Activated naive CD4-positive, alpha-beta T cell treated with anti-CD3 and anti-CD28 coated beads, Interleukin-2, amount 10 ng/mL, durations not matched to agents 7 days and 5 days (primary cell): ENCODE measurements at regions not wholly inside any gene's neighbourhood (a gene's known extent, or its start where the extent isn't known, plus 50 kb on each side); places are given as distances from the start of the nearest gene placed in this dataset.

Experiments
- CTCF ChIA-PET: fragments of 350-600 bp; sonication (Branson Sonifier 250); formaldehyde crosslinking; loops from one replicate; lab custom pipeline; 2021; ENCODE audit warnings: antibody characterized with exemption; lab: Charles Lee
- DNase-seq: peaks from one replicate; pipeline ENCODE4 v3.0.0-alpha.2; 2020
- H3K27ac Mint-ChIP-seq: one replicate; pipeline ENCODE4 v1.8.0; 2021; ENCODE audit warnings: mild to moderate bottlenecking, moderate library complexity, mixed read lengths
- H3K27me3 Mint-ChIP-seq: one replicate; pipeline ENCODE4 v1.8.0; 2021; ENCODE audit warnings: mild to moderate bottlenecking, mixed read lengths
- H3K36me3 Mint-ChIP-seq: one replicate; pipeline ENCODE4 v1.8.0; 2021; ENCODE audit warnings: mixed read lengths
- H3K4me1 Mint-ChIP-seq: one replicate; pipeline ENCODE4 v1.8.0; 2021; ENCODE audit warnings: mixed read lengths
- H3K4me3 Mint-ChIP-seq: one replicate; pipeline ENCODE4 v1.8.0; 2021; ENCODE audit warnings: mild to moderate bottlenecking, moderate library complexity, mixed read lengths
- H3K9me3 Mint-ChIP-seq: one replicate; pipeline ENCODE4 v1.8.0; 2021; ENCODE audit warnings: mixed read lengths

DNA sequence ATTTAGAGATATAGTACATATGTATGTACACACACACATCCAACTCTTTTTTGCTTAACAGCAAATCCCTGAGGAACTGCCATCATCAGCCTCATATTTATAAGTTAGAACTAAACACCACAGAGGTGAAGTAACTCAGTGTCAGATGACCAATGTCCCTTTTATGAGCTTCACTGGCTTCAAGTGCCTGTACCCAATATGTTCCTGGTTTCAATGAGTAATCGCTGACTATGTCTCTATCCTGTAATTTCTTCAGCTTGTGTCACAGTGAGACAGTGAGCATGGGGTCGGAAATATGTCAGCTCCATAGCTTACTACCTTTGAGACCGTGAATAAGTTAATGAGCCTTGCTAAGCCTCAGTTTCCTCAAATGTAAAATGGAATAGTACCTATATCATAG, 136.2 kb upstream of the RASGEF1B start:
- H3K4me3 Mint-ChIP-seq, result no peak overlapping the region
- CTCF ChIA-PET, result no interaction called here
- H3K36me3 Mint-ChIP-seq, result no peaks in the 10 kb centered on the region
- H3K27me3 Mint-ChIP-seq, result no peaks in the 10 kb centered on the region
- H3K9me3 Mint-ChIP-seq, result no peaks in the 10 kb centered on the region
- H3K27ac Mint-ChIP-seq, result no peak overlapping the region
- DNase-seq, result no peak
- H3K4me1 Mint-ChIP-seq, result peaks cover 4% of the 10 kb centered on the region

DNA sequence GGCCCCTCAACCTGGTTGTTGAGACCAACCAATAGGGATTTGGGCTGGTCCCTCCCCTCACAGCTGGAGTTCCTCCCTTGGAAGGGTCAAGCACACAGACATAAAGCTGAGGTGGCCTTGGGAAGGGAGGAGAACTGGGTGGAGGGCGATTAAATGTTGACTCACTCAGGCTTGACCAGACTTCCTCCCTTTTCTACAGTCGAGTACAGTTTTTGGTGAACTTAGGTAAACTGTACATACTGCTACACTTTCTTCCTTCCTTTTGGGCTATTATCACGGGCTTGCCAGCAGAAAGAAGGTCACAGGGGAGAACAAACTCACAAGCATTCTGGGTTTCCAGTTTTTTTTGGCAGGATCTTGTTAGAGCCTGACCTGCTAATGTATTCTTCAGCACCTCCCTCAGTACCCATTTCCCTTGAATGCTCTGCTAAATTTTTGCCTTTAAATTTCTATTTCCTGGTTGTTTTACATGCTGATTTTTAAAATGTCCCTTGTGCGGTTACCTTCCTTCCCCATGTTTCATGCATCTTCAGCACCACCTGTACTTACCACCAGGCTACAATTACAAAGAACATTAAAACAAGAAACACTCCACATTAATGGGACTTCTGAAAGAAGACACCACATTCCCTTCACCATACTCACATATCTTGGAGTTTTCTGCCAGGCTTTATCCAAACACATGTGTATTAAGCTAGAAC, 135.2 kb upstream of the RASGEF1B start:
- no peak for DNase-seq
- Mint-ChIP-seq H3K36me3 (no peaks in the 10 kb centered on the region), H3K4me3 (no peak overlapping the region), H3K4me1 (peaks cover 4% of the 10 kb centered on the region), H3K27me3 (no peaks in the 10 kb centered on the region), H3K9me3 (no peaks in the 10 kb centered on the region), H3K27ac (no peak overlapping the region)
- CTCF ChIA-PET, result interaction anchor here (1.0 kb wide), 1 partner anchor 44 kb away, joined by 3 read pairs; no protein-coding TSS in a partner anchor

DNA sequence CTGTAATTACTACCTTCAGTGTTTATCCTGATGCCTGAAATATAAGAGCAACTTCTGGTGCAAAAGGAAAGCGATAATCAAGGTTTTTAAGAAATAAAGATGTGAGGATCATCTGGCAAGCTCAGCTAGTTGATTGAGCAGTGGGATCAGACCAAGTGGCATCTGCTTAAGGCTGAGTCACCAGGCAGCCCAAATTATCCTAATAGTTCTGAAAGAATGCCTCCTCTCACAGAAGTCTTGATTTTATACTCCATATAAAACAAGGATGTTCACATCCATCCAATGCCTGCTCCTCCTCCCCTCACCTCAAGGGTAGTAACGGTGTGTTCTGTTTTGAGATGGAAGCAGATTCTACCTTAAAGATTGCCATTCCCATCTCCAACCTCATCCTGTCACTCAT, 134.5 kb upstream of the RASGEF1B start:
- CTCF ChIA-PET, result interaction anchor here (1.0 kb wide), 1 partner anchor 44 kb away, joined by 3 read pairs; no protein-coding TSS in a partner anchor
- Mint-ChIP-seq H3K27ac (no peak overlapping the region), H3K36me3 (no peaks in the 10 kb centered on the region), H3K4me3 (no peak overlapping the region), H3K4me1 (peaks cover 4% of the 10 kb centered on the region), H3K9me3 (no peaks in the 10 kb centered on the region), H3K27me3 (no peaks in the 10 kb centered on the region)
- DNase-seq, result no peak

DNA sequence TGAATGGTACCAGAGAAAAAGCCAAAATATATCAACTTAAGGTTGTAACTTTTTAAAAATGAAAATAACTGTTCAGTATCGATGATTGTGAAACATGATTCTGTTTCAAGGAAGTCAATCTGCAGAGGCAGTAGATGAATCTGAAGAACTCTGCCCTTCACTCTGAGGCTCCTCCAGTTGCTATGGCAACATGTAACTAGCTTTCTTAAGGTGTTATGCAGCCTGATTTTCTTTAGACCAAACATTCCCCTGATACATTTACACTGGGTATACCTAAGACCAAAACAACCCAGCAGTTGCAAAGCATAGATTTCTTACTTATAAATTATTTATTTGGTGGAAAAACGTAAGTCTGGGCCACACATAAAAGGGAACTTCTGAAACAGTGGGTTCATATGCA, 133.6 kb upstream of the RASGEF1B start:
- Mint-ChIP-seq H3K36me3 (no peaks in the 10 kb centered on the region), H3K9me3 (no peaks in the 10 kb centered on the region), H3K4me3 (no peak overlapping the region), H3K27ac (no peak overlapping the region), H3K27me3 (no peaks in the 10 kb centered on the region), H3K4me1 (peaks cover 4% of the 10 kb centered on the region)
- CTCF ChIA-PET, result no interaction called here
- no peak for DNase-seq

DNA sequence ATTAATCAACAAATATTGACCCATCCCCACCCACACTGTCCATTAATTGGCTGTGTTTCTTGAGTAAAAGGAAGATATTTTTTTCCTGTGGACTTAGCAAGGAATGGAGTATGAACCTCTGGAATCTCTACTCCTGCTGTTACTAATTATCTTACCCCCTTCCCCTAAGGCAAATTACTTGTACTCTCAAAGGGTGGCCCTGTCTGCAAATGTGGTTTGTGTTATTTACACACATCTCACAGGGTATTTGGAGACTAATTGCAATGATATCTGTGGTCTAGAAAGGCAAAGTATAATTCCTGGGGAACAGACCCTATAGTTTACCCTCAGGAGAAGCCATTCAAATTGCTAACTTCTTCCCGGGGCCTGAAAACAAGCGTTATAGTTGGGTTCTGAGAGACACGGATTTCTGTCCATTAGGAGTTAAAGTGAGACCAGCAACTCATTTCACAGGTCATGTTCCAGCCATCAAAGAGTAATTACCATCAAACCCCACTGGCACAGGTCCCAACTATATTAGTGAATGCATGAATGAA, 133.0 kb upstream of the RASGEF1B start:
- no peak for DNase-seq
- Mint-ChIP-seq H3K27me3 (no peaks in the 10 kb centered on the region), H3K4me3 (no peak overlapping the region), H3K36me3 (no peaks in the 10 kb centered on the region), H3K4me1 (peaks cover 4% of the 10 kb centered on the region), H3K27ac (no peak overlapping the region), H3K9me3 (no peaks in the 10 kb centered on the region)
- CTCF ChIA-PET, result interaction anchor here (1.3 kb wide), 1 partner anchor 20 kb away, joined by 3 read pairs; no protein-coding TSS in a partner anchor

DNA sequence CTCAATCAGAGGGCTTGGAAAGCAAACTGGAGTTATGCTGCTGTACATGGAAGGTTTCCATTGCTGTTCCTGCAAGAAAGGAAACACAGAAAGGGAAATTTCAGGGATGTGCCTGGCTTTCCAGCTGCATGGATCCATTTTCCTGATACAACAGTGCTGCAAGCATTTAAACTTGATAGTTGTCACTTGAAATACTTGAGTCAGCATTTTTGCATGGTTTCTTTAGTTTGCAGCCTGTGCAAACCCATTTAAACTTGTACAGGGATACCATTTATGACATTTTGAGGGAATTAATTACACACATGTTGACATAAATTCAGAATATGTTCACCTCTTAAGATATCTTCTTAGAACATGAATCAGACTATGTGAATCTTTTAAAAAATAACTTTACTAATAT, 131.1 kb upstream of the RASGEF1B start:
- Mint-ChIP-seq H3K9me3 (no peaks in the 10 kb centered on the region), H3K4me3 (no peak overlapping the region), H3K27ac (no peak overlapping the region), H3K36me3 (no peaks in the 10 kb centered on the region), H3K4me1 (peaks cover 4% of the 10 kb centered on the region), H3K27me3 (no peaks in the 10 kb centered on the region)
- no peak for DNase-seq
- CTCF ChIA-PET, result no interaction called here

DNA sequence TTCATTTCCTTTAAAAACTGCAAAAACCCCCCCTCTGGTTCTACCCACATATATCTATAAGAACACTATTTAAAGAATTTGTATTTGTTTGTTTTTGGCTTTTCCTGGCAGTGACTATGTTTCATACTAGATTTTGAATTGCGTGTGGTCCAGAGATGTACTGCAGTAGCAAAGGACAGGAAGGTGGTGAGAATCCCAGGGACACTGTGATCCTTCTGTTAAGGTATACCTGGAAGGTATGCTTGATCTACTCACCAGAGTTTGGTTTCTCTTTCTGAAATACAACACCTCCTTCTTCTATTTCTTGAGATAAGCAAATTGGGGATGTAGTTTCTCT, 129.6 kb upstream of the RASGEF1B start:
- H3K36me3 Mint-ChIP-seq, result no peaks in the 10 kb centered on the region
- DNase-seq, result no peak
- H3K9me3 Mint-ChIP-seq, result no peaks in the 10 kb centered on the region
- CTCF ChIA-PET, result no interaction called here
- H3K4me1 Mint-ChIP-seq, result no peaks in the 10 kb centered on the region
- no peak overlapping the region for H3K4me3 Mint-ChIP-seq
- no peak overlapping the region for H3K27ac Mint-ChIP-seq
- H3K27me3 Mint-ChIP-seq, result no peaks in the 10 kb centered on the region

DNA sequence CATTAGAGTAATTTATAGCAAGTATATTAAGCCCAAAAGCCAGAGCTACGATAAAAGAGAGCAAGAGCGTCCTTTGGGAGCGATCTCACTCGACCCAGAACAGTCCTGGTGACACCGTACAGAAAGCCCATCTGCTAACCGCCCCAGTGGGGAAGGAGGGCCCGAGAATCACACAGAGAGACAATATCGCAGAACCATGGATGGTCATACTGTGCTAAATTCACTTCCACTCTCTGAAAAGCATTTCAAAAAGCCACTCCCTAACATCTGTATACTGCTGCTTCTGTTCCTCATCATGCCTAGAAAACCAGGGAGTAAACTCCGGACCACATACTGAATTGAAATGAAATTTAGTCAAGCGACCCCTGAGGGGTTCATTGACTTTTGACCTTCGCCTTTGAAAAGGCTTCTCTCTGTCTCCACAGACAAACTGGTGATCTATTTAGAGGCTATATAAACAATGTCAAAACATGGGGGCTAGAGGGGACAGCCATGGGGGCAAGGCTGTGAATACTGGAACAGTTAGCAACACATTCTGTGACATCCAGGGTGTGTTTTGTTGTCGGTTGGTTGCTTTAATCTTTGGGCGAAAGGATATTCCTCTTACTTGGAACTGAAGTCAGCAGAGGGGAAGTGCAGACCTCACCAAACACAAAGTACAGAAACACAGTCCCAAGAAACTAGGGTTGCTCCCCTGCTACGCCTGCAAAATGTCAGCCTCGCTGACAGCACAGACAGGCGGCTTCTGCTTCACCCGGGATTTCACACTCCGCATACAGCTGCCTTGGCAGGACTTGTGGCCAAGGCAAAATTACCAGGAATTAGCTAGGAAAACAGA, 129.0 kb upstream of the RASGEF1B start:
- Mint-ChIP-seq H3K27ac (no peak overlapping the region), H3K36me3 (no peaks in the 10 kb centered on the region), H3K27me3 (no peaks in the 10 kb centered on the region), H3K9me3 (no peaks in the 10 kb centered on the region), H3K4me3 (no peak overlapping the region), H3K4me1 (no peaks in the 10 kb centered on the region)
- DNase-seq, result no peak
- CTCF ChIA-PET, result no interaction called here

DNA sequence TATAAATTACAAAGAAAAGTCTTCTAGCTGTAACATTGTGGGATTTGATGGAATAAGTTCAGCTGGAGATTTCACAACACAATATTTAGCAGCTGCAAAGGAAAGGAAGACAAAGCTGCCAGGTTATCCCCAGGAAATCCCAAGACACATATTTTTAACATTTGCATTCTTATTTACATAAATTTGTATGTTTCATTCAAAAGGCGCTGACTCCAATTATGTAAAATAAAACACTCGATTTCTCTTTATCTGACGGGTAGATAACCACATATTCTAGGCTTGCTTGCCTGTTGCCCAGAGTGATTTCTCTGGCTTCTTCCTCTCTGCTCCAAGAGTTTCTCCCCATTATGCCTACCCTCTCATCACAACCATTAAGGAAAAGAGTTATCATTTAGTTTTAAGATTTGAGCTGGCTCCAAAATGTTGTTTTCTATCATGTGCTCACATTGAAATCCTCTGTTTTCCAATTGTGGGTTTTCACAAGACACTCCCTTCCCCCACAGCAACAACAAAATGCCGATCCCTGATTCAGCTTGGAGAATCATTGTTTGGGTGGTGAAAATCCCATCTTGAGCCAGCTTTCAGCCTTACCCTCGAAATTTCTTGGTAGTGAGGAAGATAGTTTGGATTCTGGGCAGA, 128.2 kb upstream of the RASGEF1B start:
- Mint-ChIP-seq H3K27me3 (no peaks in the 10 kb centered on the region), H3K4me1 (no peaks in the 10 kb centered on the region), H3K9me3 (no peaks in the 10 kb centered on the region), H3K36me3 (no peaks in the 10 kb centered on the region), H3K27ac (no peak overlapping the region), H3K4me3 (no peak overlapping the region)
- CTCF ChIA-PET, result interaction anchor here (0.7 kb wide), 1 partner anchor 1525 kb away, joined by 3 read pairs; no protein-coding TSS in a partner anchor
- DNase-seq, result no peak

DNA sequence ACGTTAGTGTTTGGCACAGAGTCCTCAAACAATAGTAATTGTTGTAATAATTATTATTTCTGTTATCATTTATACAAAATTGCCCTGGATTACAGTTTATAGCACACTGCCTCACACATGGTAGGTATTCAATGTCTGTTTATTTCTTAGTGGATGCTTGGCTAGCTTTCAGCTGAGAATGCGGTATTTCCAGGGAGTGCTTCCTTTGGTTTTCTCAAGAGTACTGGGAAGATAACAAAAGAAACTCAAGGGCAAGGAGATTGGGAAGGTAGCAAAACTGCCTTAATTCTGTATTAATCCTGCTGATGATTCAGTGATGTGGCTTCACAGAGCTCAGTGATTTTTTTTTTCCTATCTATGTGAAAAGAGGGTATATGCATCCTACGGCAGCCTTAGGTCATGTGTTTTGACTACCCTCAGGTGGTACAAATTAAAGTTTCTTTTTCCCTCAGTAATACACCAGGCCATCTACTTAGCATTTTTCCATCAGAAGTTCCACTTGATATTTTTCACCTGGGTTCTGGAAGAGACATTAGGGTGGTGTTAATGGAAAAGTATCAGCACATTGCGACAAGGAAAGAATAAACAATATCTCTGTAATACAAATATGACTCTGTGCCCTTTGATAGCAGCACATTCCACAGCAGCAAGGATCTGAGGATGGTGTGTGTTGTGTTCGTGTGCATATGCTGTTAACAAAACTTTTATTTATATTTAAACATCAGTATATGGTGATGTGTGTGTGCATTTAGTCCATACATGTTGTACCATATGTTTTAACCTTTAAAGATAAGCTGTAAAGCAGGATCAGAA, 124.3 kb upstream of the RASGEF1B start:
- no peaks in the 10 kb centered on the region for H3K36me3 Mint-ChIP-seq
- H3K27me3 Mint-ChIP-seq, result no peaks in the 10 kb centered on the region
- H3K9me3 Mint-ChIP-seq, result no peaks in the 10 kb centered on the region
- no peak for DNase-seq
- H3K4me1 Mint-ChIP-seq, result no peaks in the 10 kb centered on the region
- H3K27ac Mint-ChIP-seq, result no peak overlapping the region
- CTCF ChIA-PET, result interaction anchor here (0.7 kb wide), 1 partner anchor 129 kb away, joined by 3 read pairs; no protein-coding TSS in a partner anchor
- H3K4me3 Mint-ChIP-seq, result no peak overlapping the region

DNA sequence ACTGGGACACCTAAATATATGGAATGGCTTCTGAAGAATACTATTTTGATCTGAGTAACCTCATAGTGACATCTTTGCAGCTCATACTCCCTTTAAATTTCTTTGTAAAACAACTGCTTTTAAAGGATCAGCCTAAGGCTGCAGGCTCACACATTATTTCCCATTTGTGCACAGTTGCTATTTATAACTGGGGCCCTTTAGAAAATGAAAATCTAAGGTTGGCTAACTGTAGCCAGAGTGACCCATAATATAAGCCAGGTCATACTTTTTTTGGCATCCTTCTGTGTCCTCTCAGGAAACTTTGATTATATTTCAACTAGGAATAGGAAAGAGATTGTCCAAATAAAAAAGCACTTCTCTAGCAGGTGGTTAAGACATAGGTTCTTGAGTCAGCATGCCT, 123.6 kb upstream of the RASGEF1B start:
- no peak overlapping the region for H3K27ac Mint-ChIP-seq
- no peaks in the 10 kb centered on the region for H3K36me3 Mint-ChIP-seq
- CTCF ChIA-PET, result interaction anchor here (0.7 kb wide), 1 partner anchor 128 kb away, joined by 3 read pairs; no protein-coding TSS in a partner anchor
- DNase-seq, result no peak
- H3K27me3 Mint-ChIP-seq, result no peaks in the 10 kb centered on the region
- no peaks in the 10 kb centered on the region for H3K9me3 Mint-ChIP-seq
- no peaks in the 10 kb centered on the region for H3K4me1 Mint-ChIP-seq
- no peak overlapping the region for H3K4me3 Mint-ChIP-seq

DNA sequence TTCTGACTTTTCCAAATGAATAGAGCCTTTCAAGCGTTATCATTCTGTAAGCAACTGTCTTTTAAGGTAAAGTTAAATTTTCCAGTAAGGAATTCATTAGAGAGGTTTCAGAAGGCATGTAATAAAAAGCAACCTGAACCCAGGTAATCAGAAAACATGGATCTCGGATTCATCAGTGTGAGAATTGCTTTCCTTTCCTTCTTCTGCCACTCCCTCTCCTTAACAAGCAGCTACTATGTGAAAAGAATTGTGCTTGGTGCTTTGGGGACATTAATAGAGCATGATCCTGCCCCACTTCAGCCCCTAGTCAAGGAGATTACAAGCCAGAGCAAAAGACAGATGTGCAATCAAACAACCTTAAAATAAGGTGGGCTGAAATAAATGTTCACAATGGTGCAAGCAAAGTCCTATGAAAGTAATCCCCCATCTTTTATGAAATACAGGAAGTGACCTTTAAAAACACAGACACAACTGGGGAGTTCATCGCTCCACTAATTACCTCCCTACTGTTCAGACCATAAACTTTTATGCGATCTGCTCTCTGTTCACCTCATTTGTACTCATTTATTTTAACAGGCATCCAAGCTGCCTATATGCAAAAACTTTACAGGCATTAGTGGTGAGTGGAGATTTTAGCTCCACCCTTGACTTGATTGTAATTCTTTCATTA, 122.9 kb upstream of the RASGEF1B start:
- CTCF ChIA-PET, result no interaction called here
- no peak overlapping the region for H3K27ac Mint-ChIP-seq
- H3K36me3 Mint-ChIP-seq, result no peaks in the 10 kb centered on the region
- H3K27me3 Mint-ChIP-seq, result no peaks in the 10 kb centered on the region
- no peak overlapping the region for H3K4me3 Mint-ChIP-seq
- no peak for DNase-seq
- no peaks in the 10 kb centered on the region for H3K9me3 Mint-ChIP-seq
- H3K4me1 Mint-ChIP-seq, result no peaks in the 10 kb centered on the region

DNA sequence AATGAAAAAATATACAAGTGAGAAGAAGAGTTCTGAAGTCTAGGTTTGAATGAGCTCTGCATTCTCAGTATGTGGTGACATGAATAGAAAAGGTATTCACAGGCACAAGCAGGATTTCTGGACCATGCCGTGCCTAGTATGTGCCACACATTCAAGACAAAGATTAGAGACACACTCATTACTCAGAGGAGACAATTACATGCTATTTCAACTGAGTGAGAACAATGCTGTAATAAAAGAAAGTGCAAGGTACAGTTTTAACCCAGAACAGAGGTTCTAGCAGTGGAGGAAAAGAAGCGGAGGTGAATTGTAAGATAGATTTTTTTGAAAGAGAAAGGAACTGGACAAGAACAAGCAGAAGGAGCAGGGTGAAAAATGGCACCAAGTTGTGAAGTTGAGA, 121.0 kb upstream of the RASGEF1B start:
- no peak overlapping the region for H3K27ac Mint-ChIP-seq
- CTCF ChIA-PET, result no interaction called here
- DNase-seq, result no peak
- H3K4me1 Mint-ChIP-seq, result no peaks in the 10 kb centered on the region
- no peaks in the 10 kb centered on the region for H3K9me3 Mint-ChIP-seq
- H3K27me3 Mint-ChIP-seq, result no peaks in the 10 kb centered on the region
- H3K36me3 Mint-ChIP-seq, result no peaks in the 10 kb centered on the region
- no peak overlapping the region for H3K4me3 Mint-ChIP-seq
